ENCODE measurements at regions not wholly inside any gene's neighbourhood (a gene's known extent, or its start where the extent isn't known, plus 50 kb on each side); places are given as distances from the start of the nearest gene placed in this dataset.

DNA sequence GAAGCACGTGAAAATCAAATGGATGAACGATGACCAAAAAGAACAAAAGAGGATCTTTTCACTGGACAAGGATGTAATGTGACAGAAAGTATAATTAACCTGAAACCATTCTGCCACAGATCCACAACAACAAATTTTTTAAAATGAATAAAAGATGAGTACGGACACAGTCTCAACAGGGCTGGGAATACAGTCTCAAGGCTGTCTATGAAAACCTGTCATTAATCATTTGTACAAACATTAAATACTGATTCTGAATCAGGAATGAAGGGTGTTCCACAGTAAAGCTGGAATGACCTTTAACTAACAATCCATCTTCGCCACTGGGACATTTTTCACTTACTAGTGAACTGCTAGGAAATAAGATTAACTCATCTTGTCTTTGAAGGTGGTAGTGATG is 506.9 kb upstream of the ADAMTS9 start:
- TF ChIP-seq, protein P1, sequence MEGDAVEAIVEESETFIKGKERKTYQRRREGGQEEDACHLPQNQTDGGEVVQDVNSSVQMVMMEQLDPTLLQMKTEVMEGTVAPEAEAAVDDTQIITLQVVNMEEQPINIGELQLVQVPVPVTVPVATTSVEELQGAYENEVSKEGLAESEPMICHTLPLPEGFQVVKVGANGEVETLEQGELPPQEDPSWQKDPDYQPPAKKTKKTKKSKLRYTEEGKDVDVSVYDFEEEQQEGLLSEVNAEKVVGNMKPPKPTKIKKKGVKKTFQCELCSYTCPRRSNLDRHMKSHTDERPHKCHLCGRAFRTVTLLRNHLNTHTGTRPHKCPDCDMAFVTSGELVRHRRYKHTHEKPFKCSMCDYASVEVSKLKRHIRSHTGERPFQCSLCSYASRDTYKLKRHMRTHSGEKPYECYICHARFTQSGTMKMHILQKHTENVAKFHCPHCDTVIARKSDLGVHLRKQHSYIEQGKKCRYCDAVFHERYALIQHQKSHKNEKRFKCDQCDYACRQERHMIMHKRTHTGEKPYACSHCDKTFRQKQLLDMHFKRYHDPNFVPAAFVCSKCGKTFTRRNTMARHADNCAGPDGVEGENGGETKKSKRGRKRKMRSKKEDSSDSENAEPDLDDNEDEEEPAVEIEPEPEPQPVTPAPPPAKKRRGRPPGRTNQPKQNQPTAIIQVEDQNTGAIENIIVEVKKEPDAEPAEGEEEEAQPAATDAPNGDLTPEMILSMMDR (IDR thresholded peaks at IDR 0.05; ENCODE audit: insufficient read depth, low read depth, low read length, missing control alignments), result no peak
- DNase-seq (ENCODE audit: low read depth), result no peak
- no peak overlapping the region for H3K4me3 ChIP-seq (ENCODE audit: low read length)

DNA sequence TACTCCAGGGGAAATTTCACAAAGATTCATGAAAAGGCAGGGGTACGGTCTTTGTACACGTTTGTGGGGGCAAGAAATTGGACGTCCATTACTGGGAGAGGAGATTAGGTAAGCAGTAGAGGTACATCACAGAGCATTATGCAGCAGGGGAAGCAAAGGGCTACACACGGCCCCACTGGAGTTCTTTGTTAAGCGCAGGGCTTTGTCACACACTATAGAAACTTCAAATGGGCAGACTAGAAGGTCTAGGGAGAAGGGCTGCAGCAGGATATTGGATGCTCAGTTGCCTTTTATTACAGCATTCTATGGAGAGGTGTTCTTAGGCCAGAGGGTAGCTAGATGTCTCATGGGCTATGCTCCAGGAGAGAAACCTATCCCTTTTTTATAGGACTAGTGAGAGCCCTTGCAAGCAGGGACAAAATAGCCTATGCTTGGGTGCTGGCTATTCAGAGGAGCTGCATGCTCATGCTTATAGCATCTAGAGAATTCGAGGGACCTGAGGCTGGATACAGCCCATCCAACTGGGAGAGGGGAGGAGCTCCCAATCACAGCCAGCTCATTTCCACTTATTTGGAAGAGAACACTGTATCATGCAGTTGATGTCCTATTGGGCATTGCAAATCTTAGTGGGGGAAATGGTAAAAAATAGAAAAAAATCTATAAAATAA is 506.4 kb upstream of the ADAMTS9 start:
- DNase-seq (ENCODE audit: low read depth), result no peak
- TF ChIP-seq, protein P1 (IDR thresholded peaks at IDR 0.05; ENCODE audit: insufficient read depth, low read depth, low read length, missing control alignments), result no peak
- H3K4me3 ChIP-seq (ENCODE audit: low read length), result no peak overlapping the region

GRCh38 chr3:65193531-65193930 is 505.7 kb upstream of the ADAMTS9 start:
- DNase-seq (ENCODE audit: low read depth), result no peak
- no peak overlapping the region for H3K4me3 ChIP-seq (ENCODE audit: low read length)
- TF ChIP-seq, protein P1 (IDR thresholded peaks at IDR 0.05; ENCODE audit: insufficient read depth, low read depth, low read length, missing control alignments), result no peak

GRCh38 chr3:65190111-65190510 is 502.3 kb upstream of the ADAMTS9 start:
- DNase-seq (ENCODE audit: low read depth), result no peak
- H3K4me3 ChIP-seq (ENCODE audit: low read length), result no peak overlapping the region
- TF ChIP-seq, protein P1 (IDR thresholded peaks at IDR 0.05; ENCODE audit: insufficient read depth, low read depth, low read length, missing control alignments), result no peak

DNA sequence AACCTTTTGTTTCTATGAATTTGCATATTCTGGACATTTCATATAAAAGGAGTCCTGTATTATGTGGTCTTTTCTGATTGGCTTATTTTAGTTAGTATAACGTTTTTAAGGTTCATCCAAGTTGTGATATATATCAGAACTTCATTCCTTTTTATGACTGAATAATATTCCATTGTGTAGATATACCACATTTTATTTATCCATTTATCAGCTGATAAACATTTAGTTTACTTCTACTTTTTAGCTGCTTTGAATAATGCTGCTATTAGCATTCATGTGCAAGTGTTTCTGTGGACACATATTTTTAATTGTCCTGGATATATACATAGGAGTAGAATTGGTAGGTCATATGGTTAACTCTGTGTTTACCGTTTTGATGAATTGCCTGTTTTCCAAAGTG is 498.5 kb upstream of the ADAMTS9 start:
- DNase-seq (ENCODE audit: low read depth), result no peak
- TF ChIP-seq, protein P1 (IDR thresholded peaks at IDR 0.05; ENCODE audit: insufficient read depth, low read depth, low read length, missing control alignments), result no peak

GRCh38 chr3:65182682-65183081 is 494.9 kb upstream of the ADAMTS9 start:
- DNase-seq (ENCODE audit: low read depth), result no peak
- no peak overlapping the region for H3K4me3 ChIP-seq (ENCODE audit: low read length)
- TF ChIP-seq, protein P1 (IDR thresholded peaks at IDR 0.05; ENCODE audit: insufficient read depth, low read depth, low read length, missing control alignments), result no peak

More for the DNA sequence above, 498.5 kb upstream of the ADAMTS9 start:
- no peak overlapping the region for H3K4me3 ChIP-seq (ENCODE audit: low read length)

DNA sequence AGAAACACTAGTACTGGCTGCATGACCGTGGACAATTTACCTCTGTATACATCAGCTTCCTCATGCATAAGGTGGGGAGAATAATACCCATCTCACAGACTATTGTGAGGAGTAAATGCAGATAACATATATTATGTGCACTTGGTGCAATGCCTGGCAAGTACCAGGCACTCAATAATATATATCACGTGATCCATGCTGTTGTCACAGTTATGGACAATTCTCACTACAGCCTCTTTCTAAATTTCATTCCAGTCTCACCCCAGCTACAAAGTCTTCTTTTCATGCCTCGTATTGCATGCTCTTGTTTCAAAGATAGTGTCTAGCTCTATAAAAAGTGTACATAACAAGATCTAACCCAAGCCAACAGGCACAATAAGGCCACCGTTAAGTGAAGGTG is 494.3 kb upstream of the ADAMTS9 start:
- TF ChIP-seq, protein P1 (IDR thresholded peaks at IDR 0.05; ENCODE audit: insufficient read depth, low read depth, low read length, missing control alignments), result no peak
- no peak for DNase-seq (ENCODE audit: low read depth)
- H3K4me3 ChIP-seq (ENCODE audit: low read length), result no peak overlapping the region
